SK-N-SH (cell line): ENCODE measurements at regions not wholly inside any gene's neighbourhood (a gene's known extent, or its start where the extent isn't known, plus 50 kb on each side); places are given as distances from the start of the nearest gene placed in this dataset.

Experiments used
- CTCF ChIA-PET: fragments of 300-600, 350-600 bp; formaldehyde crosslinking; extraction: SDS; loops from one replicate; lab custom pipeline; 2021; lab: Yijun Ruan, JAX
- POLR2A ChIA-PET: fragments of 350-600 bp; sonication (Branson Sonifier 250); formaldehyde crosslinking; extraction: SDS; loops from one replicate; lab custom pipeline; 2020; ENCODE audit warnings: antibody characterized with exemption, inconsistent platforms; lab: Yijun Ruan, JAX
- DNase-seq: peaks from one replicate; pipeline ENCODE4 v3.0.0; 2012
- H2AFZ ChIP-seq: fragments of 200-600 bp; sonication (generic); 2 replicates; pipeline ENCODE4 v1.8.1; 2016; ENCODE audit warnings: antibody characterized with exemption, mild to moderate bottlenecking, low read depth
- H3F3A ChIP-seq: fragments of 200-600 bp; sonication (generic); replicated peaks from 2 replicates; pipeline ENCODE3; 2016; ENCODE audit warnings: antibody characterized with exemption, mild to moderate bottlenecking; ENCODE audit not compliant: insufficient read depth
- H3K27ac ChIP-seq, 2 experiments: fragments of 200-500 bp in 1 of 2; fragments of 200-600 bp in 1 of 2; sonication (Bioruptor generic) in 1 of 2; sonication (generic), shearing (Covaris generic) in 1 of 2; 2 replicates each; pipeline versions ENCODE4 v1.5.1 to v1.6.1; 2014 to 2016; ENCODE audit warnings: low read depth in 2 of 2, inconsistent platforms in 1 of 2, low read length in 1 of 2, mild to moderate bottlenecking in 1 of 2, mixed read lengths in 1 of 2
- H3K27me3 ChIP-seq: fragments of 200-600 bp; sonication (generic), shearing (Covaris generic); 2 replicates; pipeline ENCODE4 v1.6.1; 2016; ENCODE audit warnings: mixed run types; ENCODE audit not compliant: insufficient read depth
- H3K36me3 ChIP-seq, 2 experiments: fragments of 200-500 bp in 1 of 2; fragments of 200-600 bp in 1 of 2; sonication (Bioruptor generic) in 1 of 2; sonication (generic) in 1 of 2; replicated peaks in 1 of 2; 2 replicates each; pipeline versions ENCODE3 to v1.5.1; 2014 to 2016; ENCODE audit warnings: low read length in 1 of 2, mild to moderate bottlenecking in 1 of 2; ENCODE audit not compliant: insufficient read depth in 2 of 2, control insufficient read depth in 1 of 2
- H3K4me1 ChIP-seq, 2 experiments: fragments of 200-500 bp in 1 of 2; fragments of 200-600 bp in 1 of 2; sonication (Bioruptor generic) in 1 of 2; sonication (generic), shearing (Covaris generic) in 1 of 2; 2 replicates each; pipeline versions ENCODE4 v1.5.1 to v1.6.1; 2014 to 2016; ENCODE audit warnings: low read depth in 1 of 2, low read length in 1 of 2, mixed run types in 1 of 2; ENCODE audit not compliant: insufficient read depth in 2 of 2, control insufficient read depth in 1 of 2
- H3K4me2 ChIP-seq: fragments of 200-600 bp; sonication (generic), shearing (Covaris generic); 2 replicates; pipeline ENCODE4 v1.6.1; 2017; ENCODE audit warnings: mixed run types
- H3K4me3 ChIP-seq, 2 experiments: fragments of 200-500 bp in 1 of 2; fragments of 200-600 bp in 1 of 2; sonication (Bioruptor generic) in 1 of 2; sonication (generic), shearing (Covaris generic) in 1 of 2; 2 replicates each; pipeline versions ENCODE4 v1.5.1 to v1.8.1; 2014 to 2016; ENCODE audit warnings: low read depth in 2 of 2, inconsistent platforms in 1 of 2, low read length in 1 of 2, mild to moderate bottlenecking in 1 of 2, mixed read lengths in 1 of 2, moderate library complexity in 1 of 2
- H3K79me2 ChIP-seq: fragments of 200-600 bp; sonication (generic); 2 replicates; pipeline ENCODE4 v1.8.1; 2017; ENCODE audit warnings: mild to moderate bottlenecking; ENCODE audit not compliant: insufficient read depth
- H3K9ac ChIP-seq: fragments of 200-600 bp; sonication (generic); 2 replicates; pipeline ENCODE4 v1.6.1; 2017; ENCODE audit warnings: mixed run types
- H3K9me2 ChIP-seq: fragments of 200-600 bp; sonication (generic); 2 replicates; pipeline ENCODE4 v1.6.1; 2017; ENCODE audit warnings: mixed run types
- H3K9me3 ChIP-seq: fragments of 200-600 bp; sonication (generic); 2 replicates; pipeline ENCODE4 v1.6.1; 2017; ENCODE audit warnings: mixed run types, mild to moderate bottlenecking, moderate library complexity
- H4K20me1 ChIP-seq: fragments of 200-600 bp; sonication (generic); 2 replicates; pipeline ENCODE4 v1.6.1; 2017; ENCODE audit warnings: mild to moderate bottlenecking, mixed run types; ENCODE audit not compliant: insufficient read depth
- EP300 ChIP-seq, 2 experiments: IDR thresholded peaks; 2 replicates each; pipeline versions ENCODE4 v1.4.0 to v1.6.1; 2012; ENCODE audit warnings: borderline replicate concordance in 1 of 2, low read depth in 1 of 2, low read length in 1 of 2
- EZH2phosphoT487 ChIP-seq: fragments of 200-600 bp; sonication (generic); IDR thresholded peaks from 2 replicates; pipeline ENCODE4 v1.6.1; 2017; ENCODE audit warnings: low read depth, mixed run types, mild to moderate bottlenecking, antibody characterized with exemption, moderate library complexity, borderline replicate concordance
- FOSL2 ChIP-seq: IDR thresholded peaks from 2 replicates; pipeline ENCODE4 v1.4.0; 2012; ENCODE audit warnings: low read depth, mild to moderate bottlenecking, moderate library complexity, borderline replicate concordance
- FOXJ3 ChIP-seq: sonication (generic); formaldehyde crosslinking; IDR thresholded peaks from 2 replicates; pipeline ENCODE4 v1.5.1; 2020; ENCODE audit warnings: mild to moderate bottlenecking, missing genetic modification reagents
- FOXM1 ChIP-seq: IDR thresholded peaks from 2 replicates; pipeline ENCODE4 v1.4.0; 2012; ENCODE audit warnings: low read depth, mild to moderate bottlenecking
- GABPA ChIP-seq: IDR thresholded peaks from 2 replicates; pipeline ENCODE4 v1.4.0; 2012; ENCODE audit warnings: low read depth, mild to moderate bottlenecking
- GATA2 ChIP-seq: sonication (generic); formaldehyde crosslinking; IDR thresholded peaks from 2 replicates; pipeline ENCODE4 v1.5.0; 2020; ENCODE audit warnings: mild to moderate bottlenecking, missing genetic modification reagents
- JUND ChIP-seq: IDR thresholded peaks from 2 replicates; pipeline ENCODE4 v1.4.0; 2012
- NRF1 ChIP-seq: IDR thresholded peaks from 2 replicates; pipeline ENCODE4 v1.6.1; 2012; ENCODE audit warnings: low read depth, mild to moderate bottlenecking, low read length
- POLR2AphosphoS5 ChIP-seq: IDR thresholded peaks from 2 replicates; pipeline ENCODE4 v1.6.1; 2012; ENCODE audit warnings: low read depth, low read length
- RAD21 ChIP-seq: IDR thresholded peaks from 2 replicates; pipeline ENCODE4 v1.6.1; 2012; ENCODE audit warnings: mild to moderate bottlenecking, low read length
- RXRA ChIP-seq: IDR thresholded peaks from 2 replicates; pipeline ENCODE4 v1.4.0; 2012; ENCODE audit warnings: low read depth, mild to moderate bottlenecking, borderline replicate concordance
- TAF1 ChIP-seq: IDR thresholded peaks from 2 replicates; pipeline ENCODE4 v1.6.1; 2012; ENCODE audit warnings: low read depth, mild to moderate bottlenecking, low read length, moderate library complexity, borderline replicate concordance
- TEAD4 ChIP-seq: IDR thresholded peaks from 2 replicates; pipeline ENCODE4 v1.4.0; 2012; ENCODE audit warnings: mild to moderate bottlenecking, borderline replicate concordance; ENCODE audit not compliant: insufficient read depth
- YY1 ChIP-seq: IDR thresholded peaks from 2 replicates; pipeline ENCODE4 v1.4.0; 2012; ENCODE audit warnings: low read depth, mild to moderate bottlenecking
- WGBS: methylation state at CpG from one replicate; pipeline ENCODE4 v1.1.6; 2017; ENCODE audit warnings: low lambda C conversion rate; 5-methylcytosine and 5-hydroxymethylcytosine counted together
- TF ChIP-seq, protein P1 (sequence below): IDR thresholded peaks from 2 replicates; pipeline ENCODE4 v1.4.0; 2012; ENCODE audit warnings: low read depth
- TF ChIP-seq, protein P2 (sequence below): IDR thresholded peaks from 2 replicates; pipeline ENCODE4 v1.6.1; 2012; ENCODE audit warnings: mild to moderate bottlenecking, low read depth, low read length, moderate library complexity
- TF ChIP-seq, protein P3 (sequence below): IDR thresholded peaks from 2 replicates; pipeline ENCODE4 v1.4.0; 2012; ENCODE audit warnings: low read depth, borderline replicate concordance

DNA sequence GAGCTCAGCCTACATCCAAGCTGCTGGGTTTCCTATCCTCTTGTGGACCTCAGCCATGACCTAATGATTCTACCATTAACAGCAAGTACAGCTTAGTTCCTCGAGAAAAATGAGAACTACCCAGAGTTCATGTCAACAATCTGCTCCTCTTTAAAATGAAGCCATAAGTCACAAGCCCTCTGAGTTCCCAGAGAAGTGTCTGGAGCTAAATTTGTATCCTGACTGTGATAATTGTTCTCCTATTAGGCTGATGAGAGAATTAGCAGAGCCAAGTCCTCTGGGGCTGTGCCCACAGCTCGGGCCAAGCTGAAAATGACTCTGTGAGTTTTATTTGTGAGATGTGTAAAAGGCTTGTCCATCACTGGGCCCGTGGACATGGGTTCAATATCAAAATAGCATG lies 145.1 kb upstream of the SMIM23 start:
- DNase-seq: no peak
- CTCF ChIA-PET: interaction anchor here (1.6 kb wide), 1 partner anchor 267 kb away, joined by 4 read pairs; no protein-coding TSS in a partner anchor
- no peak overlapping the region for H3K27ac ChIP-seq

DNA sequence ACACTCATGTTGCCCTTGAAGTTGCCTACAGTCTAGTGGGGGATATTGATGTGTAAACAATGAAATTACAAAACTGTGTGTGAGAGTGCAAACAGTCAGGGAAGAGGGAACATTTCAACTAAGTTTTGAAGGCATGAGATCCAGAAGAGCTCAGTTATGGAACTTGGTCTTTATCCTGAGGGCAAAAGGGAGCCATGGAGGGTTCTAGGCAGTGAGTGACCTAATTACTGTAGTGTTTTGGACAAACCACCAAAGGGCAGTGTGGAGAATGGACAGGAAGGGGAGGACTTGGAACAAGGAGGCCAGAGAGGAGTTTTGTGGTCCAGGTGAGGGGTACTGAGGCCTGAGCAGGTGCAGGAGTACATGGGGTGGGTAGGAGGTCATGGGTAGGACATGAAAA lies 143.7 kb upstream of the SMIM23 start:
- Histone ChIP-seq H2AFZ (no peak overlapping the region), H3K4me2 (no peak overlapping the region), H3K36me3 (no peaks in the 10 kb centered on the region), H3K27me3 (no peaks in the 10 kb centered on the region), H4K20me1 (no peaks in the 10 kb centered on the region), H3K9ac (no peak overlapping the region), H3K9me3 (no peaks in the 10 kb centered on the region), H3K79me2 (no peaks in the 10 kb centered on the region), H3K27ac (no peak overlapping the region), H3F3A (no peaks in the 10 kb centered on the region), H3K9me2 (no peaks in the 10 kb centered on the region), H3K4me1 (peaks cover 0 to 10% of the 10 kb centered on the region in 2 experiments; a peak in 1 of 4 replicates), H3K4me3 (no peak overlapping the region)
- CTCF ChIA-PET: no interaction called here
- no peak for TF ChIP-seq FOXM1
- TF ChIP-seq POLR2AphosphoS5: no peak
- TF ChIP-seq, protein P1, sequence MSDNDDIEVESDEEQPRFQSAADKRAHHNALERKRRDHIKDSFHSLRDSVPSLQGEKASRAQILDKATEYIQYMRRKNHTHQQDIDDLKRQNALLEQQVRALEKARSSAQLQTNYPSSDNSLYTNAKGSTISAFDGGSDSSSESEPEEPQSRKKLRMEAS: no peak
- POLR2A ChIA-PET: no interaction called here
- no peak for DNase-seq

More for the DNA sequence above, 145.1 kb upstream of the SMIM23 start:
- POLR2A ChIA-PET: no interaction called here
- Histone ChIP-seq H3K4me3 (no peak overlapping the region), H3K9ac (no peak overlapping the region), H3K27me3 (no peaks in the 10 kb centered on the region), H3F3A (no peaks in the 10 kb centered on the region), H3K79me2 (no peaks in the 10 kb centered on the region), H3K36me3 (no peaks in the 10 kb centered on the region), H3K9me2 (no peaks in the 10 kb centered on the region), H3K4me1 (peaks cover 0 to 10% of the 10 kb centered on the region in 2 experiments; a peak in 1 of 4 replicates), H3K9me3 (no peaks in the 10 kb centered on the region), H3K4me2 (no peak overlapping the region), H4K20me1 (no peaks in the 10 kb centered on the region), H2AFZ (no peak overlapping the region)
- 38% methylated on average over 3 of the region's 3 CpGs for WGBS
- TF ChIP-seq NRF1 (no peak), GATA2 (no peak), GABPA (no peak), EZH2phosphoT487 (no peak), YY1 (no peak), FOSL2 (no peak), RAD21 (no peak), TEAD4 (no peak), TAF1 (no peak), FOXJ3 (CRISPR knock-in tag) (no peak), EP300 (IDR thresholded peaks at IDR 0.05; ENCODE audit: borderline replicate concordance in 1 of 2, low read depth in 1 of 2, low read length in 1 of 2) (no peak)
- TF ChIP-seq, protein P1: no peak

DNA sequence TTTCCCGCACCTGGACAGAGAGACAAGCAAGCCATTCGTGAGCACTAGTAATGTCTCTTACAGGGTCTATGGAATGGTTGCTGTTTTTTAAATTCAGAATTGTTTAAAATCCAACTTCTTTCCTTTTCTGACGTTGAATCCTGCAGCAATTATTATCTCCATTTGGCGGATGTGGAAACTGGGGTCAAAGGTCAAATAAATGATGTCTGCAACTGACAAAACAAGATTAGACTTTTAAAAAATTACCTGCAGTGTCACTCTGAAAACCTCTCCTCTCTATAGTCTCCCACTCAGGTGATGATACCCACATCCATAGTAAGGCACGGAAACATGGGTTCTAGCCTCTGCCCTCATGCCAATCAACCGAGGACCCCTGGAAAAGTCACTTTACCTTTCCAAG lies 142.7 kb upstream of the SMIM23 start:
- no peaks in the 10 kb centered on the region for H3K9me3 ChIP-seq
- ChIA-PET POLR2A (no interaction called here), CTCF (no interaction called here)
- WGBS: 79% methylated on average over 6 of the region's 6 CpGs
- H3K4me1 ChIP-seq: peaks cover 0 to 10% of the 10 kb centered on the region in 2 experiments; a peak in 1 of 4 replicates
- H3K36me3 ChIP-seq: no peaks in the 10 kb centered on the region
- H3K27ac ChIP-seq: no peak overlapping the region
- no peaks in the 10 kb centered on the region for H3K9me2 ChIP-seq
- no peak overlapping the region for H3K4me2 ChIP-seq
- no peaks in the 10 kb centered on the region for H3F3A ChIP-seq
- no peaks in the 10 kb centered on the region for H3K79me2 ChIP-seq
- H4K20me1 ChIP-seq: no peaks in the 10 kb centered on the region
- no peaks in the 10 kb centered on the region for H3K27me3 ChIP-seq
- no peak overlapping the region for H3K9ac ChIP-seq
- no peak overlapping the region for H3K4me3 ChIP-seq
- DNase-seq: no peak
- no peak overlapping the region for H2AFZ ChIP-seq
- TF ChIP-seq EZH2phosphoT487: no peak
- TF ChIP-seq JUND: no peak
- no peak for TF ChIP-seq POLR2AphosphoS5
- no peak for TF ChIP-seq RXRA
- TF ChIP-seq, protein P2, sequence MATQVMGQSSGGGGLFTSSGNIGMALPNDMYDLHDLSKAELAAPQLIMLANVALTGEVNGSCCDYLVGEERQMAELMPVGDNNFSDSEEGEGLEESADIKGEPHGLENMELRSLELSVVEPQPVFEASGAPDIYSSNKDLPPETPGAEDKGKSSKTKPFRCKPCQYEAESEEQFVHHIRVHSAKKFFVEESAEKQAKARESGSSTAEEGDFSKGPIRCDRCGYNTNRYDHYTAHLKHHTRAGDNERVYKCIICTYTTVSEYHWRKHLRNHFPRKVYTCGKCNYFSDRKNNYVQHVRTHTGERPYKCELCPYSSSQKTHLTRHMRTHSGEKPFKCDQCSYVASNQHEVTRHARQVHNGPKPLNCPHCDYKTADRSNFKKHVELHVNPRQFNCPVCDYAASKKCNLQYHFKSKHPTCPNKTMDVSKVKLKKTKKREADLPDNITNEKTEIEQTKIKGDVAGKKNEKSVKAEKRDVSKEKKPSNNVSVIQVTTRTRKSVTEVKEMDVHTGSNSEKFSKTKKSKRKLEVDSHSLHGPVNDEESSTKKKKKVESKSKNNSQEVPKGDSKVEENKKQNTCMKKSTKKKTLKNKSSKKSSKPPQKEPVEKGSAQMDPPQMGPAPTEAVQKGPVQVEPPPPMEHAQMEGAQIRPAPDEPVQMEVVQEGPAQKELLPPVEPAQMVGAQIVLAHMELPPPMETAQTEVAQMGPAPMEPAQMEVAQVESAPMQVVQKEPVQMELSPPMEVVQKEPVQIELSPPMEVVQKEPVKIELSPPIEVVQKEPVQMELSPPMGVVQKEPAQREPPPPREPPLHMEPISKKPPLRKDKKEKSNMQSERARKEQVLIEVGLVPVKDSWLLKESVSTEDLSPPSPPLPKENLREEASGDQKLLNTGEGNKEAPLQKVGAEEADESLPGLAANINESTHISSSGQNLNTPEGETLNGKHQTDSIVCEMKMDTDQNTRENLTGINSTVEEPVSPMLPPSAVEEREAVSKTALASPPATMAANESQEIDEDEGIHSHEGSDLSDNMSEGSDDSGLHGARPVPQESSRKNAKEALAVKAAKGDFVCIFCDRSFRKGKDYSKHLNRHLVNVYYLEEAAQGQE: no peak
- TF ChIP-seq, protein P3, sequence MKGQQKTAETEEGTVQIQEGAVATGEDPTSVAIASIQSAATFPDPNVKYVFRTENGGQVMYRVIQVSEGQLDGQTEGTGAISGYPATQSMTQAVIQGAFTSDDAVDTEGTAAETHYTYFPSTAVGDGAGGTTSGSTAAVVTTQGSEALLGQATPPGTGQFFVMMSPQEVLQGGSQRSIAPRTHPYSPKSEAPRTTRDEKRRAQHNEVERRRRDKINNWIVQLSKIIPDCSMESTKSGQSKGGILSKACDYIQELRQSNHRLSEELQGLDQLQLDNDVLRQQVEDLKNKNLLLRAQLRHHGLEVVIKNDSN: no peak
